ENCODE measurements at regions not wholly inside any gene's neighbourhood (a gene's known extent, or its start where the extent isn't known, plus 50 kb on each side); places are given as distances from the start of the nearest gene placed in this dataset.

- intact Hi-C loops (cut with DNase I): no loop called here
Measured at GRCh38 chr12:17829813-17830212, 260.2 kb downstream of the RERGL start.

GRCh38 chr12:17818931-17819330 is 271.1 kb downstream of the RERGL start:
- intact Hi-C loops (cut with DNase I): no loop called here

More at GRCh38 chr12:17829813-17830212, 260.2 kb downstream of the RERGL start:
- WGBS, 4 donors: 86 to 93% (median 90%) methylated on average over 1 of the region's 1 CpG
- Histone ChIP-seq H3K4me1 (replicated peaks in 1 of 2) (no peaks in the 10 kb centered on the region), H3K27me3 (no peaks in the 10 kb centered on the region), H3K4me3 (no peak overlapping the region), H3K27ac (no peak overlapping the region), H3K9me3 (replicated peaks in 1 of 3) (no peaks in the 10 kb centered on the region), H3K36me3 (replicated peaks in 1 of 2) (no peaks in the 10 kb centered on the region)
- no peak for DNase-seq
- no peak for TF ChIP-seq POLR2A (IDR thresholded peaks at IDR 0.05)
- TF ChIP-seq, protein P1, sequence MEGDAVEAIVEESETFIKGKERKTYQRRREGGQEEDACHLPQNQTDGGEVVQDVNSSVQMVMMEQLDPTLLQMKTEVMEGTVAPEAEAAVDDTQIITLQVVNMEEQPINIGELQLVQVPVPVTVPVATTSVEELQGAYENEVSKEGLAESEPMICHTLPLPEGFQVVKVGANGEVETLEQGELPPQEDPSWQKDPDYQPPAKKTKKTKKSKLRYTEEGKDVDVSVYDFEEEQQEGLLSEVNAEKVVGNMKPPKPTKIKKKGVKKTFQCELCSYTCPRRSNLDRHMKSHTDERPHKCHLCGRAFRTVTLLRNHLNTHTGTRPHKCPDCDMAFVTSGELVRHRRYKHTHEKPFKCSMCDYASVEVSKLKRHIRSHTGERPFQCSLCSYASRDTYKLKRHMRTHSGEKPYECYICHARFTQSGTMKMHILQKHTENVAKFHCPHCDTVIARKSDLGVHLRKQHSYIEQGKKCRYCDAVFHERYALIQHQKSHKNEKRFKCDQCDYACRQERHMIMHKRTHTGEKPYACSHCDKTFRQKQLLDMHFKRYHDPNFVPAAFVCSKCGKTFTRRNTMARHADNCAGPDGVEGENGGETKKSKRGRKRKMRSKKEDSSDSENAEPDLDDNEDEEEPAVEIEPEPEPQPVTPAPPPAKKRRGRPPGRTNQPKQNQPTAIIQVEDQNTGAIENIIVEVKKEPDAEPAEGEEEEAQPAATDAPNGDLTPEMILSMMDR (IDR thresholded peaks at IDR 0.05): no peak

GRCh38 chr12:17810399-17810798 is 279.6 kb downstream of the RERGL start:
- WGBS, 4 donors: 55 to 71% (median 69%) methylated on average over 3 of the region's 3 CpGs
- Histone ChIP-seq H3K27ac (no peak overlapping the region), H3K9me3 (replicated peaks in 1 of 3) (no peaks in the 10 kb centered on the region), H3K4me3 (no peak overlapping the region), H3K4me1 (replicated peaks in 1 of 2) (no peaks in the 10 kb centered on the region), H3K27me3 (no peaks in the 10 kb centered on the region), H3K36me3 (replicated peaks in 1 of 2) (no peaks in the 10 kb centered on the region)
- intact Hi-C loops (cut with DNase I): no loop called here
- TF ChIP-seq POLR2A (IDR thresholded peaks at IDR 0.05): no peak
- TF ChIP-seq, protein P1 (IDR thresholded peaks at IDR 0.05): no peak
- no peak for DNase-seq

More at GRCh38 chr12:17818931-17819330, 271.1 kb downstream of the RERGL start:
- Histone ChIP-seq H3K36me3 (replicated peaks in 1 of 2) (no peaks in the 10 kb centered on the region), H3K27ac (no peak overlapping the region), H3K27me3 (no peaks in the 10 kb centered on the region), H3K4me1 (replicated peaks in 1 of 2) (no peaks in the 10 kb centered on the region), H3K4me3 (no peak overlapping the region), H3K9me3 (replicated peaks in 1 of 3) (no peaks in the 10 kb centered on the region)
- no peak for TF ChIP-seq POLR2A (IDR thresholded peaks at IDR 0.05)
- TF ChIP-seq, protein P1 (IDR thresholded peaks at IDR 0.05): no peak
- no peak for DNase-seq

DNA sequence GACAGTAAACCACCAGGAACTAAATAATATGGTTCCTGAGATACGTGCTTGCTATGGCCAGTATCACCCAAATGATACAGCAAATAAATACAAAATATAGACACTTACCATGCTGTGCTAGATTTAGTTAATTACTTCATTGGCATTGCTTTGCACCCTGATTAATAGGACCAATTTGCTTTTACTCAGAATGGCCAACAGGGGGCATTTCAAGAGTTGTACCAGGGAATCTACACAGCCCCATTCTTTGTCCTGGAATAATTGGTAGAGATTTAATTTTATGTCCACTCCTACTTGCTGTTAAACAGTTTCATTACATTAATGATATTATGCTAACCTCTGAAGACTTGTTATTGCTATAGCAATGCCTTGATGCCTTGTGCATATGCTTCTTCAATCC is 280.8 kb downstream of the RERGL start:
- Histone ChIP-seq H3K36me3 (replicated peaks in 1 of 2) (no peaks in the 10 kb centered on the region), H3K9me3 (replicated peaks in 1 of 3) (no peaks in the 10 kb centered on the region), H3K27me3 (no peaks in the 10 kb centered on the region), H3K4me1 (replicated peaks in 1 of 2) (no peaks in the 10 kb centered on the region), H3K27ac (no peak overlapping the region), H3K4me3 (no peak overlapping the region)
- TF ChIP-seq, protein P1 (IDR thresholded peaks at IDR 0.05): no peak
- TF ChIP-seq POLR2A (IDR thresholded peaks at IDR 0.05): no peak
- WGBS, 4 donors: 41 to 61% (median 48%) methylated on average over 1 of the region's 1 CpG
- intact Hi-C loops (cut with DNase I): no loop called here
- DNase-seq: no peak

All from adrenal gland (tissue), 9 donors.